GM18505 (cell line): ENCODE measurements at regions not wholly inside any gene's neighbourhood (a gene's known extent, or its start where the extent isn't known, plus 50 kb on each side); places are given as distances from the start of the nearest gene placed in this dataset.

Source experiments
- ATAC-seq: cut with Tn5 transposase; IDR thresholded peaks from one replicate; pipeline ENCODE4 v1.9.1; 2021; ENCODE audit not compliant: unreplicated experiment
- POLR2A ChIP-seq: IDR thresholded peaks from 4 replicates; pipeline ENCODE4 v1.6.1; 2011; ENCODE audit warnings: borderline replicate concordance; ENCODE audit not compliant: insufficient read depth, insufficient read length; ENCODE audit errors: extremely low read depth

DNA sequence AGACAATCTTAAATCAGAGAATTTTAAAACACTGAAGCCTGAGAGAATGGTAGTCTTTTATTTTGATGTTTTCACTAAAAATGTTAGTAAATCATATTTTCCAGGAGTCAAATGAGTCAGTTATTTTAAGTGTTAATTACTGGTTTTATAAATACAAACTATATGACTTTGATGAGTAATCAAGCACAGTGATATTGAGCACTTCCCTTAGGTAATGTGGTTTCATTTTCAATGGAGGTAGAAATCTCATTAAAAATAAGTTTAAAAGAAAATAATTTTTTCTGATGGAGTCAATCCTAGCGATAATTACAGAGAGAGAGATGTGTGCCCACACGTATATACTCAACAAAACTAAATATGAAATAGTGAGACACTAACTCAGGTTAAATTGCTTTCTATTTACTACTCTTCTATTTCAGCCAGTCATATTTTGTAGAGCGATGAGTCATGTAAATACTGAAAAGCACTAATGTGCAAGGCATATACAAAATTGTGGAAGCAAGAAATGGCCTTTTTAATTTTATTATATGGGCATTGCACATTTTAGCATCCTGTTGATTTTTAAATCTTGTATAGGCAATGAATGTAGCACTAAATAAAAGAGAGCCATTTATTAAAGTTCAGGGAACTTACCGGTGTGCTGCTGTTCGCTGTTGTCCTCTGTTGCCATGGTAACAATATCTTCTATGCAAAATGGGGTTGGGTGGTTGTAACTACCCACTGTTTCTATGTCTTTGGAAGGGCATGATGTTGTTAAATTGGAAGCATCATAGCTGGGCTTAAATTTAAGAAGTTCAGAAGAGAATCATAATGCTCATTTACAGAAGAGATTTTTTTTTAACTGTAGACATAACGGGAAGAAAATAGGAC lies 513.7 kb downstream of the TLL1 start:
- no peak for ATAC-seq
- no peak for TF ChIP-seq POLR2A

DNA sequence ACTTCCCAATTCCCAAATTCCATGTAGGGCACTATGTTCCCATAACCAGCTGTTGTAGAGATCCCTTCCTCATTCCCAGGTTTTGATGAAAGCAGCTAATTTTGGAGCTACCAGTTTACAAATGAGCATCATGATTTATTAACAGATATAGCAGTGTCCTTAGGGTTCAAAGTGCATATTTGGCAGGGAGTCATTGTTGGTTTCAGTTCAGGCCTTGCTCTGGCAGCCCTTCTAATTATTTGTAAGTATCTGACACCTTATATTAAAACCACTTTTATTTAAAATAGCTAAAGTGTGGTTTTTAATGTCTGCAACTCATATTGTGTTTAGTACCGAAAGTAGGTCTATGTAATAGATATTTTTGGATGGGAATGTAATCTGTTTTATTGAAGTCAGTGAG lies 518.5 kb downstream of the TLL1 start:
- TF ChIP-seq POLR2A: no peak
- no peak for ATAC-seq

- no peak for ATAC-seq
- TF ChIP-seq POLR2A: no peak
These were observed 526.0 kb downstream of the TLL1 start for GRCh38 chr4:166399021-166399420.

DNA sequence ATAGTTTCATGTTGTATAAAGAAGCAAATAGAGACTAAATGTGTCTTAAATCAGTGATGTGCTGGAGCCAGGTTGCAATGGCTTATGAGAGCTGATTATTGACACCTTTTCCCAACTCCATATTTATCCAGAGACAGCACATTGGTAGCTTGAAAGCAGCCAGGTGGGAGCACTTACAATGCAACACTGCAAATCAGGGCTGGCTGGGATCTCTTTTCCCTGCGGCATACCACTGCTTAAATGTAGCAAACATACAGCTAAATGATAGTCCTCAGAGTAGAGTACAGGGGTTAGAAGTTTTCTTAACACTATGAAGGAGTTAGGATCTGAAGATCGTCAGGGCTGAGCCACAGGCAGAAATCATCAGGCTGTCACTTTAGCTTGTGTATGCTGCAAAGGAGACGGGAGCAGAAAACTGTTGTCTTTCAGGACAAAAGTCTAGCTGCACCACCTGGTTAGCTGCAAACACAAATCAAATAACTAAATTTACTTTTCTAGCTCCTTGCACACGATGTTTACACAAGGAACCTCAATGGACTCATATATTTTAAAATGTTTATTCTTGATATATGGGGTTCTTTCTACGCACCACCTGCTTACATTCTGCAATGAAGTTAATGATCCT lies 527.3 kb downstream of the TLL1 start:
- no peak for TF ChIP-seq POLR2A
- no peak for ATAC-seq

DNA sequence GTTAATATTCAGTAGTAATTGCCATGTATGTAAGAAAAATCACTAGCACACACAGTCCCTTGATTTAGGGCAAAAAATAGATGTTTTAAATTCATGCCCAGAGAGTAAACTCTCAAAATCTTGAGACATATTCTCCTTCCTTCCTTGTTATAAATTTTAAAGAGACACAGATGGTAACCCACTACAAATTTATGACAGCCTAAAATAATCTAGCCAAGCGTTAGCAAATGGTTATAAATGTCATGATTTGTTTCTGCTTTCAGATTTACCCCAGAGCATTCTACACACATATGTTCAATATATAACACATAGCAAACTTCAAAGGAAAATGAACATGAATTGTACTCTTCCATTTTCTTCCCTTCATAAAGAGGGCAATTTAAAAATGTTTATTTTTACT lies 540.3 kb downstream of the TLL1 start:
- no peak for ATAC-seq
- TF ChIP-seq POLR2A: no peak

- no peak for ATAC-seq
- TF ChIP-seq POLR2A: no peak
These were observed 541.4 kb downstream of the TLL1 start for GRCh38 chr4:166414431-166414830.

GRCh38 chr4:166415749-166416148 lies 542.7 kb downstream of the TLL1 start:
- ATAC-seq: no peak

GRCh38 chr4:166421556-166422156 lies 548.6 kb downstream of the TLL1 start:
- no peak for ATAC-seq
- no peak for TF ChIP-seq POLR2A

More at GRCh38 chr4:166415749-166416148, 542.7 kb downstream of the TLL1 start:
- TF ChIP-seq POLR2A: no peak

GRCh38 chr4:166422475-166422874 lies 549.4 kb downstream of the TLL1 start:
- no peak for ATAC-seq
- no peak for TF ChIP-seq POLR2A

- no peak for ATAC-seq
These were observed 553.3 kb downstream of the TLL1 start for GRCh38 chr4:166426300-166426863.

GRCh38 chr4:166432125-166432524 lies 559.1 kb downstream of the TLL1 start:
- TF ChIP-seq POLR2A: no peak
- ATAC-seq: no peak

More at GRCh38 chr4:166426300-166426863, 553.3 kb downstream of the TLL1 start:
- TF ChIP-seq POLR2A: no peak

DNA sequence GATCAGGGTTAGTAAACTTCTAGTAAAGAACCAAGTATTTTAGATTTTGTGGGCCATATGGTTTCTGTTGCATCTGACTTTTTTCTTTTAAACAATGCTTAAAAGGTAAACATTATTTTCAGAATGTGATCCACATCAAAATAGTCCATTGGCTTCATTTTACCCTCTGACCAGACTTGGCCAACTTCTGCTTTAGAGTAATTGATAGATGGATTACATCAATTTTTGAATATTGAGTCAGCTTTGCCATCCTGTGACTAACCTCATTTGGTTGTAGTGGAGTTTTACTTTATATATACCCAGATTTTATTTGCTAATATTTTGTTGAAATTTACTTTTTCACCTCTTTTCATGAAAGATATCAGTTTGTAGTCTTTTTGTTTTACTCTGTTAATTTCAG lies 559.8 kb downstream of the TLL1 start:
- ATAC-seq: no peak

GRCh38 chr4:166435449-166435848 lies 562.4 kb downstream of the TLL1 start:
- ATAC-seq: no peak
- TF ChIP-seq POLR2A: no peak

More for the DNA sequence above, 559.8 kb downstream of the TLL1 start:
- TF ChIP-seq POLR2A: no peak

GRCh38 chr4:166458756-166459155 lies 585.7 kb downstream of the TLL1 start:
- no peak for TF ChIP-seq POLR2A
- no peak for ATAC-seq

DNA sequence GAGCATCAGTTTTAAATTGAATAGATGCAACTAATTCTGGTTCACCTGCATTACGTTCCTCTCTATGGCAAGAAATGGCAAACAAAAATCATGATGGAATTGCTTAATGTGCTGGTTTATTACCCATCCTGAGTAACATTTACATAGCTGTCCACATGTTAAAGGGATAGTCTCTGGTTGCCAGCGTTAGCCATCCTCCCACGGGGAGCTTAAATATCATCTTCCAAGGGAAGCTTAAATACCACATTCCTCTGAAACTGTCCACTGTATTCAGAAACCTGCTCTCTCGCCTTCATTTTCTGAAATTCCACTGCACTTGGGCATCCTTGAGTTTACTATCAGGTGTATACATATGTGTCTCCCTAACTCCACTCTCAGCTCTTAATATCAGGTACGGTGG lies 586.6 kb downstream of the TLL1 start:
- no peak for ATAC-seq
- no peak for TF ChIP-seq POLR2A
